SK-N-SH (cell line): ENCODE measurements at regions not wholly inside any gene's neighbourhood (a gene's known extent, or its start where the extent isn't known, plus 50 kb on each side); places are given as distances from the start of the nearest gene placed in this dataset.

Source experiments
- CTCF ChIA-PET: fragments of 300-600, 350-600 bp; formaldehyde crosslinking; extraction: SDS; loops from one replicate; lab custom pipeline; 2021; lab: Yijun Ruan, JAX
- POLR2A ChIA-PET: fragments of 350-600 bp; sonication (Branson Sonifier 250); formaldehyde crosslinking; extraction: SDS; loops from one replicate; lab custom pipeline; 2020; ENCODE audit warnings: antibody characterized with exemption, inconsistent platforms; lab: Yijun Ruan, JAX
- DNase-seq: peaks from one replicate; pipeline ENCODE4 v3.0.0; 2012
- H2AFZ ChIP-seq: fragments of 200-600 bp; sonication (generic); 2 replicates; pipeline ENCODE4 v1.8.1; 2016; ENCODE audit warnings: antibody characterized with exemption, mild to moderate bottlenecking, low read depth
- H3F3A ChIP-seq: fragments of 200-600 bp; sonication (generic); replicated peaks from 2 replicates; pipeline ENCODE3; 2016; ENCODE audit warnings: antibody characterized with exemption, mild to moderate bottlenecking; ENCODE audit not compliant: insufficient read depth
- H3K27ac ChIP-seq, 2 experiments: fragments of 200-500 bp in 1 of 2; fragments of 200-600 bp in 1 of 2; sonication (Bioruptor generic) in 1 of 2; sonication (generic), shearing (Covaris generic) in 1 of 2; 2 replicates each; pipeline versions ENCODE4 v1.5.1 to v1.6.1; 2014 to 2016; ENCODE audit warnings: low read depth in 2 of 2, inconsistent platforms in 1 of 2, low read length in 1 of 2, mild to moderate bottlenecking in 1 of 2, mixed read lengths in 1 of 2
- H3K27me3 ChIP-seq: fragments of 200-600 bp; sonication (generic), shearing (Covaris generic); 2 replicates; pipeline ENCODE4 v1.6.1; 2016; ENCODE audit warnings: mixed run types; ENCODE audit not compliant: insufficient read depth
- H3K36me3 ChIP-seq, 2 experiments: fragments of 200-500 bp in 1 of 2; fragments of 200-600 bp in 1 of 2; sonication (Bioruptor generic) in 1 of 2; sonication (generic) in 1 of 2; replicated peaks in 1 of 2; 2 replicates each; pipeline versions ENCODE3 to v1.5.1; 2014 to 2016; ENCODE audit warnings: low read length in 1 of 2, mild to moderate bottlenecking in 1 of 2; ENCODE audit not compliant: insufficient read depth in 2 of 2, control insufficient read depth in 1 of 2
- H3K4me1 ChIP-seq, 2 experiments: fragments of 200-500 bp in 1 of 2; fragments of 200-600 bp in 1 of 2; sonication (Bioruptor generic) in 1 of 2; sonication (generic), shearing (Covaris generic) in 1 of 2; 2 replicates each; pipeline versions ENCODE4 v1.5.1 to v1.6.1; 2014 to 2016; ENCODE audit warnings: low read depth in 1 of 2, low read length in 1 of 2, mixed run types in 1 of 2; ENCODE audit not compliant: insufficient read depth in 2 of 2, control insufficient read depth in 1 of 2
- H3K4me2 ChIP-seq: fragments of 200-600 bp; sonication (generic), shearing (Covaris generic); 2 replicates; pipeline ENCODE4 v1.6.1; 2017; ENCODE audit warnings: mixed run types
- H3K4me3 ChIP-seq, 2 experiments: fragments of 200-500 bp in 1 of 2; fragments of 200-600 bp in 1 of 2; sonication (Bioruptor generic) in 1 of 2; sonication (generic), shearing (Covaris generic) in 1 of 2; 2 replicates each; pipeline versions ENCODE4 v1.5.1 to v1.8.1; 2014 to 2016; ENCODE audit warnings: low read depth in 2 of 2, inconsistent platforms in 1 of 2, low read length in 1 of 2, mild to moderate bottlenecking in 1 of 2, mixed read lengths in 1 of 2, moderate library complexity in 1 of 2
- H3K79me2 ChIP-seq: fragments of 200-600 bp; sonication (generic); 2 replicates; pipeline ENCODE4 v1.8.1; 2017; ENCODE audit warnings: mild to moderate bottlenecking; ENCODE audit not compliant: insufficient read depth
- H3K9ac ChIP-seq: fragments of 200-600 bp; sonication (generic); 2 replicates; pipeline ENCODE4 v1.6.1; 2017; ENCODE audit warnings: mixed run types
- H3K9me2 ChIP-seq: fragments of 200-600 bp; sonication (generic); 2 replicates; pipeline ENCODE4 v1.6.1; 2017; ENCODE audit warnings: mixed run types
- H3K9me3 ChIP-seq: fragments of 200-600 bp; sonication (generic); 2 replicates; pipeline ENCODE4 v1.6.1; 2017; ENCODE audit warnings: mixed run types, mild to moderate bottlenecking, moderate library complexity
- H4K20me1 ChIP-seq: fragments of 200-600 bp; sonication (generic); 2 replicates; pipeline ENCODE4 v1.6.1; 2017; ENCODE audit warnings: mild to moderate bottlenecking, mixed run types; ENCODE audit not compliant: insufficient read depth
- FOSL2 ChIP-seq: IDR thresholded peaks from 2 replicates; pipeline ENCODE4 v1.4.0; 2012; ENCODE audit warnings: low read depth, mild to moderate bottlenecking, moderate library complexity, borderline replicate concordance
- FOXJ3 ChIP-seq: sonication (generic); formaldehyde crosslinking; IDR thresholded peaks from 2 replicates; pipeline ENCODE4 v1.5.1; 2020; ENCODE audit warnings: mild to moderate bottlenecking, missing genetic modification reagents
- FOXM1 ChIP-seq: IDR thresholded peaks from 2 replicates; pipeline ENCODE4 v1.4.0; 2012; ENCODE audit warnings: low read depth, mild to moderate bottlenecking
- GABPA ChIP-seq: IDR thresholded peaks from 2 replicates; pipeline ENCODE4 v1.4.0; 2012; ENCODE audit warnings: low read depth, mild to moderate bottlenecking
- MXI1 ChIP-seq: IDR thresholded peaks from 2 replicates; pipeline ENCODE4 v1.6.1; 2012; ENCODE audit warnings: mild to moderate bottlenecking, low read depth, low read length, improper control_type of control experiment
- NFIC ChIP-seq: IDR thresholded peaks from 2 replicates; pipeline ENCODE4 v1.4.0; 2012; ENCODE audit warnings: borderline replicate concordance
- PBX3 ChIP-seq: IDR thresholded peaks from 2 replicates; pipeline ENCODE4; 2012
- POLR2AphosphoS5 ChIP-seq: IDR thresholded peaks from 2 replicates; pipeline ENCODE4 v1.6.1; 2012; ENCODE audit warnings: low read depth, low read length
- RAD21 ChIP-seq: IDR thresholded peaks from 2 replicates; pipeline ENCODE4 v1.6.1; 2012; ENCODE audit warnings: mild to moderate bottlenecking, low read length
- RFX5 ChIP-seq: IDR thresholded peaks from 2 replicates; pipeline ENCODE4 v1.6.1; 2012; ENCODE audit warnings: mild to moderate bottlenecking, improper control_type of control experiment, low read length
- SIN3A ChIP-seq: IDR thresholded peaks from 2 replicates; pipeline ENCODE4 v1.6.1; 2012; ENCODE audit warnings: low read depth, mild to moderate bottlenecking, low read length, moderate library complexity, borderline replicate concordance
- TAF1 ChIP-seq: IDR thresholded peaks from 2 replicates; pipeline ENCODE4 v1.6.1; 2012; ENCODE audit warnings: low read depth, mild to moderate bottlenecking, low read length, moderate library complexity, borderline replicate concordance
- TCF12 ChIP-seq: IDR thresholded peaks from 2 replicates; pipeline ENCODE4 v1.4.0; 2012
- USF2 ChIP-seq: fragments of 150-350 bp; IDR thresholded peaks from 2 replicates; pipeline ENCODE4 v1.6.1; 2017; ENCODE audit warnings: antibody characterized with exemption, low read length, low read depth, borderline replicate concordance
- YY1 ChIP-seq: IDR thresholded peaks from 2 replicates; pipeline ENCODE4 v1.4.0; 2012; ENCODE audit warnings: low read depth, mild to moderate bottlenecking
- WGBS: methylation state at CpG from one replicate; pipeline ENCODE4 v1.1.6; 2017; ENCODE audit warnings: low lambda C conversion rate; 5-methylcytosine and 5-hydroxymethylcytosine counted together
- TF ChIP-seq, protein P1 (sequence below): IDR thresholded peaks from 2 replicates; pipeline ENCODE4 v1.4.0; 2012; ENCODE audit warnings: low read depth, borderline replicate concordance
- TF ChIP-seq, protein P2 (sequence below): fragments of 200-600 bp; sonication (generic); IDR thresholded peaks from 2 replicates; pipeline ENCODE4 v1.6.1; 2017; ENCODE audit warnings: antibody characterized with exemption, mild to moderate bottlenecking, moderate library complexity
- TF ChIP-seq, protein P3 (sequence below): IDR thresholded peaks from 2 replicates; pipeline ENCODE4 v1.4.0; 2012; ENCODE audit warnings: low read depth, borderline replicate concordance

- Histone ChIP-seq H3K27ac (no peak overlapping the region), H2AFZ (no peak overlapping the region), H3K4me3 (no peak overlapping the region), H3F3A (no peaks in the 10 kb centered on the region), H3K4me2 (no peak overlapping the region), H3K4me1 (no peaks in the 10 kb centered on the region), H4K20me1 (no peaks in the 10 kb centered on the region), H3K9ac (no peak overlapping the region), H3K9me3 (no peaks in the 10 kb centered on the region), H3K79me2 (no peaks in the 10 kb centered on the region), H3K9me2 (no peaks in the 10 kb centered on the region), H3K36me3 (no peaks in the 10 kb centered on the region), H3K27me3 (no peaks in the 10 kb centered on the region)
- WGBS = 3% methylated on average over 1 of the region's 1 CpG
- POLR2A ChIA-PET = no interaction called here
- TF ChIP-seq MXI1 = no peak
- no peak for TF ChIP-seq GABPA
- no peak for TF ChIP-seq POLR2AphosphoS5
- TF ChIP-seq RFX5 = no peak
- TF ChIP-seq, protein P1, sequence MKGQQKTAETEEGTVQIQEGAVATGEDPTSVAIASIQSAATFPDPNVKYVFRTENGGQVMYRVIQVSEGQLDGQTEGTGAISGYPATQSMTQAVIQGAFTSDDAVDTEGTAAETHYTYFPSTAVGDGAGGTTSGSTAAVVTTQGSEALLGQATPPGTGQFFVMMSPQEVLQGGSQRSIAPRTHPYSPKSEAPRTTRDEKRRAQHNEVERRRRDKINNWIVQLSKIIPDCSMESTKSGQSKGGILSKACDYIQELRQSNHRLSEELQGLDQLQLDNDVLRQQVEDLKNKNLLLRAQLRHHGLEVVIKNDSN = no peak
- TF ChIP-seq USF2 = no peak
- DNase-seq = no peak
- CTCF ChIA-PET = no interaction called here
These were observed 586.6 kb downstream of the DNAH5 start for GRCh38 chr5:13357929-13358328.

- H3K79me2 ChIP-seq = no peaks in the 10 kb centered on the region
- no peaks in the 10 kb centered on the region for H4K20me1 ChIP-seq
- no peak overlapping the region for H3K4me3 ChIP-seq
- WGBS = 66% methylated on average over 3 of the region's 3 CpGs
- no peaks in the 10 kb centered on the region for H3K27me3 ChIP-seq
- H3K4me1 ChIP-seq = no peaks in the 10 kb centered on the region
- no peak overlapping the region for H3K4me2 ChIP-seq
- no peaks in the 10 kb centered on the region for H3K9me2 ChIP-seq
- no peaks in the 10 kb centered on the region for H3K36me3 ChIP-seq
- POLR2A ChIA-PET = no interaction called here
- H3K27ac ChIP-seq = no peak overlapping the region
- H2AFZ ChIP-seq = no peak overlapping the region
- no peak for DNase-seq
- no peak for TF ChIP-seq PBX3
- no peaks in the 10 kb centered on the region for H3F3A ChIP-seq
- H3K9ac ChIP-seq = no peak overlapping the region
- H3K9me3 ChIP-seq = no peaks in the 10 kb centered on the region
- CTCF ChIA-PET = no interaction called here
These were observed 588.3 kb downstream of the DNAH5 start for GRCh38 chr5:13356226-13356625.

DNA sequence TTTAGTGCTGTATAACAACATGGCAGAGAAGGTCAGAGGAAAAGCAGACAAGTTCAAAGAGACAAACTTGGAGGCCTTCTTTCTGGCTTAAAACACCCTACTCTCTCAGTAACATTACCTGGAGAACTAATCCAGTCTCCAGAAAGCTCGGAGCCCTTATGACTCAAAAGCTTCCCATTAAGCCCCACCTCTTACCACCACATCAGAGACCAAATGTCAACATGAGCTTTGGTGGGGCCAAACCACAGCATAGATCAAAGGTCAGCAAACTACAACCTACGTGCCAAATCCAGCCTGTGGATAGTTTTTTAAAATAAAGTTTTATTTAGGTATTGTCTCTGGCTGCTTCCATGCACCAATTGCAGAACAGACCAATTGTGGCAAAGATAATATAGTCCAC lies 589.9 kb downstream of the DNAH5 start:
- H3F3A ChIP-seq = no peaks in the 10 kb centered on the region

More for the DNA sequence above, 589.9 kb downstream of the DNAH5 start:
- H3K27ac ChIP-seq = no peak overlapping the region
- no peak overlapping the region for H2AFZ ChIP-seq
- ChIA-PET POLR2A (no interaction called here), CTCF (no interaction called here)
- H3K9me3 ChIP-seq = no peaks in the 10 kb centered on the region
- no peak overlapping the region for H3K4me2 ChIP-seq
- 0% methylated on average over 2 of the region's 2 CpGs for WGBS
- no peak for DNase-seq
- no peaks in the 10 kb centered on the region for H3K4me1 ChIP-seq
- no peak overlapping the region for H3K9ac ChIP-seq
- no peaks in the 10 kb centered on the region for H3K36me3 ChIP-seq
- H3K79me2 ChIP-seq = no peaks in the 10 kb centered on the region
- no peaks in the 10 kb centered on the region for H3K9me2 ChIP-seq
- no peaks in the 10 kb centered on the region for H3K27me3 ChIP-seq
- TF ChIP-seq RAD21 (no peak), TAF1 (no peak), TCF12 (no peak), FOXM1 (no peak), SIN3A (no peak), MXI1 (no peak), FOSL2 (no peak), YY1 (no peak), NFIC (no peak), FOXJ3 (no peak)
- TF ChIP-seq, protein P2, sequence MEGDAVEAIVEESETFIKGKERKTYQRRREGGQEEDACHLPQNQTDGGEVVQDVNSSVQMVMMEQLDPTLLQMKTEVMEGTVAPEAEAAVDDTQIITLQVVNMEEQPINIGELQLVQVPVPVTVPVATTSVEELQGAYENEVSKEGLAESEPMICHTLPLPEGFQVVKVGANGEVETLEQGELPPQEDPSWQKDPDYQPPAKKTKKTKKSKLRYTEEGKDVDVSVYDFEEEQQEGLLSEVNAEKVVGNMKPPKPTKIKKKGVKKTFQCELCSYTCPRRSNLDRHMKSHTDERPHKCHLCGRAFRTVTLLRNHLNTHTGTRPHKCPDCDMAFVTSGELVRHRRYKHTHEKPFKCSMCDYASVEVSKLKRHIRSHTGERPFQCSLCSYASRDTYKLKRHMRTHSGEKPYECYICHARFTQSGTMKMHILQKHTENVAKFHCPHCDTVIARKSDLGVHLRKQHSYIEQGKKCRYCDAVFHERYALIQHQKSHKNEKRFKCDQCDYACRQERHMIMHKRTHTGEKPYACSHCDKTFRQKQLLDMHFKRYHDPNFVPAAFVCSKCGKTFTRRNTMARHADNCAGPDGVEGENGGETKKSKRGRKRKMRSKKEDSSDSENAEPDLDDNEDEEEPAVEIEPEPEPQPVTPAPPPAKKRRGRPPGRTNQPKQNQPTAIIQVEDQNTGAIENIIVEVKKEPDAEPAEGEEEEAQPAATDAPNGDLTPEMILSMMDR = no peak
- TF ChIP-seq, protein P3, sequence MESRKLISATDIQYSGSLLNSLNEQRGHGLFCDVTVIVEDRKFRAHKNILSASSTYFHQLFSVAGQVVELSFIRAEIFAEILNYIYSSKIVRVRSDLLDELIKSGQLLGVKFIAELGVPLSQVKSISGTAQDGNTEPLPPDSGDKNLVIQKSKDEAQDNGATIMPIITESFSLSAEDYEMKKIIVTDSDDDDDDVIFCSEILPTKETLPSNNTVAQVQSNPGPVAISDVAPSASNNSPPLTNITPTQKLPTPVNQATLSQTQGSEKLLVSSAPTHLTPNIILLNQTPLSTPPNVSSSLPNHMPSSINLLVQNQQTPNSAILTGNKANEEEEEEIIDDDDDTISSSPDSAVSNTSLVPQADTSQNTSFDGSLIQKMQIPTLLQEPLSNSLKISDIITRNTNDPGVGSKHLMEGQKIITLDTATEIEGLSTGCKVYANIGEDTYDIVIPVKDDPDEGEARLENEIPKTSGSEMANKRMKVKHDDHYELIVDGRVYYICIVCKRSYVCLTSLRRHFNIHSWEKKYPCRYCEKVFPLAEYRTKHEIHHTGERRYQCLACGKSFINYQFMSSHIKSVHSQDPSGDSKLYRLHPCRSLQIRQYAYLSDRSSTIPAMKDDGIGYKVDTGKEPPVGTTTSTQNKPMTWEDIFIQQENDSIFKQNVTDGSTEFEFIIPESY = no peak
- no peak overlapping the region for H3K4me3 ChIP-seq
- no peaks in the 10 kb centered on the region for H4K20me1 ChIP-seq
